Choroid plexus epithelial cell (primary cell): ENCODE measurements at regions not wholly inside any gene's neighbourhood (a gene's known extent, or its start where the extent isn't known, plus 50 kb on each side); places are given as distances from the start of the nearest gene placed in this dataset.

Experiments
- DNase-seq: peaks from one replicate; pipeline ENCODE4 v3.0.0-alpha.2; 2010; ENCODE audit warnings: low read depth
- H3K4me3 ChIP-seq: 2 replicates; pipeline ENCODE4 v1.5.1; 2011; ENCODE audit warnings: low read depth, mild to moderate bottlenecking, control low read depth, low read length, moderate library complexity
- TF ChIP-seq, protein P1 (sequence below): conservative IDR thresholded peaks from 2 replicates; pipeline ENCODE4 v1.5.1; 2011; ENCODE audit warnings: low read depth, mild to moderate bottlenecking, control low read depth, inconsistent platforms, low read length, moderate library complexity

DNA sequence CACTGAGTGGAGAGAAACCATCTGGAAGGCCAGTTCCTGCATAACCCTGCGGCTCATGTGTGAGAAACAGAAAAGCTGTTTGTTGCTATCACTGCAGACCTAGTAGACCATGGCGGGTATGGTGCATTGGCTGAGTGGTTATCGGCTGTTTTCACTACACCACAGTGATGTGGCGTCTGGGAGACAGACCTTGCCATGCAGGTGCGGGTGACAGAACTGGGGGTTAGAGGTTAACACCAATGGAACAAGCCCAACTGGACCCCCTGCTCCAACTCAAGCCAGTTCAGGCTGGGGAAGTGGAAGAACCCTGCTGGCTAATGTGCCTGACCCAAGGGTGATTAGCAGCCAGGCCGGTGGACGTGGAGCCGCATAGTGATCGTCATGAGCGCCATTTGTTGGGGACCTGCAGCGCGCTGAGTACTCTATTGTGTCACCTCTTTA lies 91.9 kb downstream of the IRF8 start:
- DNase-seq, result no peak
- H3K4me3 ChIP-seq, result no peak overlapping the region
- TF ChIP-seq, protein P1, sequence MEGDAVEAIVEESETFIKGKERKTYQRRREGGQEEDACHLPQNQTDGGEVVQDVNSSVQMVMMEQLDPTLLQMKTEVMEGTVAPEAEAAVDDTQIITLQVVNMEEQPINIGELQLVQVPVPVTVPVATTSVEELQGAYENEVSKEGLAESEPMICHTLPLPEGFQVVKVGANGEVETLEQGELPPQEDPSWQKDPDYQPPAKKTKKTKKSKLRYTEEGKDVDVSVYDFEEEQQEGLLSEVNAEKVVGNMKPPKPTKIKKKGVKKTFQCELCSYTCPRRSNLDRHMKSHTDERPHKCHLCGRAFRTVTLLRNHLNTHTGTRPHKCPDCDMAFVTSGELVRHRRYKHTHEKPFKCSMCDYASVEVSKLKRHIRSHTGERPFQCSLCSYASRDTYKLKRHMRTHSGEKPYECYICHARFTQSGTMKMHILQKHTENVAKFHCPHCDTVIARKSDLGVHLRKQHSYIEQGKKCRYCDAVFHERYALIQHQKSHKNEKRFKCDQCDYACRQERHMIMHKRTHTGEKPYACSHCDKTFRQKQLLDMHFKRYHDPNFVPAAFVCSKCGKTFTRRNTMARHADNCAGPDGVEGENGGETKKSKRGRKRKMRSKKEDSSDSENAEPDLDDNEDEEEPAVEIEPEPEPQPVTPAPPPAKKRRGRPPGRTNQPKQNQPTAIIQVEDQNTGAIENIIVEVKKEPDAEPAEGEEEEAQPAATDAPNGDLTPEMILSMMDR, result no peak

DNA sequence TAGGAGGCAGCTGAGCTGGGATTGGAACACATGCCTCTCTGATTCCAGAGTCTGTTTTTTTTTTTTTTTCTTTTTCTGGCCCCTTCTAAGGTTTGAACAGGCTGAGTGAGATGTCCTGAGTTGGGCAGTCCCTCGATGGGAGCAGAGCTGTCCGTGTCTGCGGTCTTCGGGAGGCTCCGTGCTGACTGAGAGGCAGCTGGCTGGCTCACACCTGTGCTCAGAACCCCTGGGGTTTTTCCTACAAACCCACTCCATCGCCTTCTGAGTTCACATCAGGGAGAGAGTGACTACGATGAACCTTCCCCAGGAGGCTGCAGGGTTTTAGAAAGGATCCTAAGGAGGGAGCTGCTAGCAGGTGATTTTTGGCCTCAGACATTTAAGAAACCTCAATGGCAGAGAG lies 92.5 kb downstream of the IRF8 start:
- TF ChIP-seq, protein P1, result no peak
- H3K4me3 ChIP-seq, result no peak overlapping the region
- DNase-seq, result no peak

- TF ChIP-seq, protein P1, result no peak
- DNase-seq, result no peak
- H3K4me3 ChIP-seq, result no peak overlapping the region
Measured at GRCh38 chr16:85991856-85992255, 92.9 kb downstream of the IRF8 start.

- H3K4me3 ChIP-seq, result no peak overlapping the region
- TF ChIP-seq, protein P1, result no peak
- DNase-seq, result no peak
Measured at GRCh38 chr16:85992359-85992758, 93.4 kb downstream of the IRF8 start.

- no peak for DNase-seq
Measured at GRCh38 chr16:85992779-85993178, 93.8 kb downstream of the IRF8 start.

GRCh38 chr16:85994492-85995490 lies 95.8 kb downstream of the IRF8 start:
- H3K4me3 ChIP-seq, result no peak overlapping the region
- no peak for DNase-seq
- TF ChIP-seq, protein P1, result no peak

More at GRCh38 chr16:85992779-85993178, 93.8 kb downstream of the IRF8 start:
- H3K4me3 ChIP-seq, result no peak overlapping the region
- TF ChIP-seq, protein P1, result no peak
